ENCODE measurements at regions not wholly inside any gene's neighbourhood (a gene's known extent, or its start where the extent isn't known, plus 50 kb on each side); places are given as distances from the start of the nearest gene placed in this dataset.

DNA sequence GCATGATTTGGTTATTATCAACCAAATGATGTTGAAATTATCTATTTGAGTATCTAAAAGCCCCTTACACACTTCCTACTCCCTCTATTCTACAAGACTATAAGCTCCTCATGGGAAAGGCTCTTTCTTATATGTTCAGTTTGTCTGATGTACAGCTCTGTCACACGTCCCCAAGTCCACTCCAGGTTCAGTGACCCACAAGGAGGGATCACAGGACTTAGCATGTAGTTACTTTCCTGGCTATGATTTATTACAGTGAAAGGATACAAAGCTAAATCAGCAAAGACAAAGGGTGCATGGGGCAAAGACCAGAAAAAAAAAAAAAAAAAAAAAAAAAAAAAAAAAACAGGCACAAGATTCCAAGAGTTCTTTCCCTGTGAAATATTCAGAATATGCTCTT is 125.6 kb upstream of the TMEM106B start:
- no peak for DNase-seq

DNA sequence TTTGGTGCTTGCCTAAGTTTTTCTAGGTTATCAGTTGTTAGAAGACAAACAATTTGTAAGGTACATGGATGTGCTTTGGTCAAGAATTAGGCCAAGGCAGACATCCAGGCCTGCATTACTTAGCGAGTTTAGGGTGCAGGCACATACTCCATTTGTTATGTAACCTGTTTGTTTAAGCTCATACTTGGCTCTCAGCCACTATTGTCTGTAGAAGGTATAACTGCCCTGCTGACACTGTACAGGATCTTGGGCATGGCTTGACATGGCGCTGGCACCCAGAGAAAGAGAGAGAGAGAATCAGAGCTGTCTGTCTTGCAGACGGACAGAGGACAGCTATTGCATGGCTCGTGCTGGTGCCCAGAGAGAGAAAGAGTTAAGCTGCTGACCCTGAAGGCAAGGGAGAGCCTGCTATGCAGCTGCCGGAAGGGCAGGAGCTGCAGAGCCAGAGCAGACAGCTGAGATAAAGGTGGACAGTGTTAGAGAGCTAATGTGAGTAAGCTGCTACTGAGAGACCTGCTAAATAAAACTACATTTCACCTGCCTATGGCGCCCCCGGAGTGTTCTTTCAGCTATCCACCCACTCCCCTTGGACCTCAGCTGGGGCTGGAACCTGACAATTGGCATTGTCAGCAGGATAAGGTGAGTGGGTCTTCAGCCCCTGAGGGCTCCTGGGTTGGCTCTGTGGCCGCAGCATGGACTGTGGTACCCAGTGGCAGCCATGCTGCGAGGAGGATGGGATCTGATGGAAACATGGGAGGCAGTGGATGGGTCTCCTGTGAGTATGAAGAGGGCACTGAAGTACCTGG is 120.9 kb upstream of the TMEM106B start:
- DNase-seq: no peak

DNA sequence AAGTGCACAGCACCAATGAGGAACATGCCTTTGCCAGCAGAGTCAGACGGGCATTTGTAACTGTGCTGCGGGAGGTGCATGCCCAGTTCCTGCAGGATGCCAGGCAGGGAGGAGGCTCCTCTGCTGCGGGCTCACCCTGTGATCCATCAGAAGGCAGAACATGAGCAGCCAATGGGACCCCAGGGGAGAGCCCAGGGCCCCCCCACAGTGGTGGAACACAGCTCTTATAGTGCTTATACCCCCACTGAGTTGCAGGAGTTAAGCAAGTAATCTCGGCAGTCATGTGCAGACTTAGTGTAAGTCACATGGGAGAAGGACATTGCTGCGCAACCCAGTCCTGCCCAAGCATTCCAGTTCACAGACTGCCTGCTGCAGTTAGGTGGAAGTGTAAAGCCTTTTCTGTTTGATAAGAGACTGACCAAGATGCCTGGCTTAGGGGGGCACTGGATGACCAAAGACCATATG is 120.3 kb upstream of the TMEM106B start:
- no peak for DNase-seq

DNA sequence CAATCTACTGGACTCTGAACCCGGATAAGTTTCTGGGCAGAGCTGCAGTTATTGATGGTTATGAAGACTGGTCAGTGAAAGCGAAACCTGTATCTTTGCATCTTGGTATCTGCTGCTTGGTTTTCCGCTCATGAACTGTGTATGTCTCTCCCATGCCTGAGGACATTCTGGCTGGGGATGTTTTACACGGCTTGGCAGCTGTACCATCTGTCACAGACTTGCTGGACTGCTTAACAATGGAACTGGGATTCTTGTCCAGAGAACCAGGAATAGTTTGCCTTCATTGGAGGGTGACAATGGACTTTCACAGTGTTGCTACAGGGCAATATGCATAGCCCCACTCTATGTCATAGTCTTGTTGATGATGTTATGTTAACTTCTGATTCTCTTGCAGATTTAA is 119.9 kb upstream of the TMEM106B start:
- DNase-seq: no peak

DNA sequence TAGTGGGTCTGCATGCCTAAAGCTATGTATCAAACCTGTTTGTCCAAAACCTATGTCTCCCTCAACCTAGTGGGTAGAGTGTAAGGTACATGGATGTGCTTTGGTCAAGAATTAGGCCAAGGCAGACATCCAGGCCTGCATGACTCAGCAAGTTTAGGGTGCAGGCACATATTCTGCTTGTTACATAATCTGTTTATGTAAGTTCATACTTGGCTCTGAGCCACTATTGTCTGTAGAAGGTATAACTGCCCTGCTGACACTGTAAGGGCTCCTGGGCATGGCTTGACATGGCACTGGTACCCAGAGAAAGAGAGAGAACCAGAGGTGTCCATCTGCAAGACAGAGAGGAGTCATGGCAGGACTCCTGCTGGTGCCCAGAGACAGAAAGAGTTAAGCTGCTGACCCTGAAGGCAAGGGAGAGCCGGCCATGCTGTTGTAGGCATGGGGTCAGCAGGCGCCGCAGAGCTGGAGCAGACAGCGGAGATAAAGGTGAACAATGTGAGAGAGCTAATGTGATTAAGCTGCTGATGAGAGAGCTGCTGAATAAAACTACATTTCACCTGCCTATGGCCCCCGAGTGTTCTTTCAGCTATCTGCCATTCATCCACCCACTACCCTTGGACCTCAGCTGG is 118.5 kb upstream of the TMEM106B start:
- DNase-seq: no peak

DNA sequence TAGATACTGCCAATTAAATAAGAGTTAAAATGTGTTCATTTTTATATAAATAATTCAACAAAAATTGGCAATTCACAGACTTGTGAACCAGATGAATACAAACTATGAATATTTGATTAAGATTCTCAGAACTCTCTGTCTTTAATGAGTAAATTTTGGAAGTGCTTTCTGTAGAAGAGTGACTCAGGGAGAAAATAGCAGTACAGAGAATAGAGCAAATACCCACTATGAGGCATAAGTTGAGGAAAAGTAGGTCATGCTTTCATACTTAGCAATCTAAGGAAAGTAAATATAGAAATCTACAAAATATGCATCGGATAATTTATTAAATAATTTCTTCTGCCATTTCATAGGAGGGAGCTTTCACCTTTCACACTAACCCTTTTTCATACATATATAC is 117.7 kb upstream of the TMEM106B start:
- DNase-seq: no peak

DNA sequence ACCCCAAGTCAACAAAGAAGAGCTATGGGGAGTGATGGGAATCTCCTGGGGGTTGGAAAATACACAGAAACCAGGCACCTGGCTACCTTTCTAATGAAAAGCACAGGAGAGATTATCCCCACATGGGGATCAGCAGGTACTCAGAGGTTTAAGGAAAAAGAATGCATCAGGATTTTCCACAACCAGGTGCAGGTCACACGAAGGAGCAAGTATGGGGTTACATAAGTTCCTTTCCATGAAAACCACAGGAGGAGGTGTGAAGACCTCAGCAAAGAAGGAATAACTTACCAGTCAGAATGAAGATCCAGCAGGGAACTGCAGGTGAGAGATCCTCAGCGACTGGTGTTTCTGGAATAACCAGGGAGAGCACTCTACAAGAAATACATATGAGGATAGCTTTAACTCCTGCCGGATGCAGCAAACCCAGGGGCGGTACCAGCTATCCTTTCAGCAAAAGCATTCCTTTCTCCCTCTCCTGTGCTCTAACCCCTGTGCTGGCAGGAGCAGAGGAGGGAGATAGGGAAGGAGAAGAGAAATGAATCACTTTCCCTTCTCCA is 116.7 kb upstream of the TMEM106B start:
- no peak for DNase-seq

DNA sequence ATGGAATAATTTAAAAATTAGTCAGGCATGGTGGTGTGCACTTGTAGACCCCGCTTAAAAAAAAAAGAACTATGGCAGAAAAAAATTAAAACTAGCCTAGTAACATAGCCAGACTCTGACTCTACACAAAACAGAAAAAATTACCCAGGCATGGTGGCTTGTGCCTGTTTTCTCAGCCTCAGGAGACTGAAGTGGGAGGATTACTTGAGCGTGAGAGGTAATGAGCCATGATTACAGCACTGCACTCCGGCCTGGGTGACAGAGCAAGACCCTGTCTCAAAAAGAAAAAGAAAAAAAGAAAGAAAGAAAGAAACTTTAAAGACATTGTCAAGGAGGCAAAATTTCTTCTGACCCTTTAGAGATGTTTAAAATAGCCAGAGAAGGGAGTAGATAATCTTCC is 109.0 kb upstream of the TMEM106B start:
- no peak for DNase-seq

DNA sequence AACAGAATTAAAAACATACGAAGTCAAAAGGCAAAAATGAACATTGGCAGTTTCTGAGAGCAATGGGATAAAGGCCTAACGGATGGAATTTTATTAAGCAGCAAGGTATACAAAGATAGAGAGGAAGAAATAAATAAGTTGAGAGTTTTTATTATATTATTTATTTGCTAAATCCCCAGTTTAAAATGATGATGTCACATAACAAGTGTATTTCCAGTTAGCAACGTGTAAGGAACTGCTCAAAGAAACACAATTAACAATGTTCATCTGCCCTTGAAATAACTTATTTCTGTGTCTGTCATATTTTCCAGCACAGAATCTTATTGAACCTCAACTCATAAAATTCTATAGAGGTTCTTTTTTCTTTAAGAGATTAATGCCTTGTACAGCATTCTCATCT is 108.6 kb upstream of the TMEM106B start:
- DNase-seq: no peak

DNA sequence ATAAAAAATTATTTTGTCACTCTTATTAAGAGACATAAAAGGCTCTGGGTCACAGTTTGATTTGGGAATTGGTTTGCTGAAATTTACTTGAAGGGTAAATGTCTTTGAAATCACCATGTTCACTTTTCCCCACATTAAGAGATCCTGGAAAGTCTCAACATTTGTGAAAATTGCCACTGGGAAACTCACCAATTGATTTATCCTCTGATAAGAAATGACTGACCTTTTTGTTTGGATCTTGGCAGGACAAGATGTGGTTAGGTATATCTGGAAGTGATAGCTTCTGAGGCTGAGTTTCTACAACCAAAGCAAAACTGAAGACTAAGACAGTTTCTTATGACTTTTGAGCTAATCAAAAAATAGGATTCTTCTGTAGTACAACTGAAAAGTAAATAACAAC is 107.1 kb upstream of the TMEM106B start:
- no peak for DNase-seq

DNA sequence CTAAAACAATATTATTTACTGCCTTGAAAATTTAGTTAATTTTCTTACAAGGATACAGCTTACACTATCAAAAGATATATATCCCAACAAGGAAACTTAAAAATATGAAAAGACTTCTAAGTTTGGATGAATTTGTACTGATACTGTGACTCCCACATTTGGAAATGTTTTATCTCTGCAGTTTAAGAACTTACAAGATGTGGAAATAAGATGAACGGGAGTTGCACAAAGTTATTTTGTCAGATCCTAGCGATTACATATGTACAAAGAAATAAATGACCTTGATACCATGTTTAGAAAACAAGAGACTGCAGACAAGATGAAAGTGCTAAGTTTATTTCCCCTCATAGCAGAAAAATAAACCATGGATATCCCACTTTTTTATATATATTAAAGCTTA is 103.7 kb upstream of the TMEM106B start:
- no peak for DNase-seq

DNA sequence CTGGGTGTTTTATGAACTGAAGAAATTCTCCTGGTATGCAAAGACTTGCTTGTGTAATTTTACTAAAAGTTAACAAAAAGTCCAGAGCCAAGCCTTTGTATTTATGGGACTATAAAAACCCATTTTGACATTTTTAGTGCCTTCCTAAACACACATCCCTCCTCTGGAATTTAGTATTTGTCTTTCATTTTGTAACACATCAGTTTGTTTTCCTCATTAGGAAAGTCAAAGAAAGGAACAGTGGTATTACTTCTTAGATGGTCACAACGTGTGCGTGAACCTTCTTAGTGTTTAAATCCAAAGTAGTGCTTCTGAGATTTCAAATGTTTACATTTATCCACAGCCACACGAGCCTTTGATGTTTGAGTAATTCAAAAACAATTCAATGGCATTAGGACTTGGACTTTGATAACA is 103.2 kb upstream of the TMEM106B start:
- DNase-seq: no peak

DNA sequence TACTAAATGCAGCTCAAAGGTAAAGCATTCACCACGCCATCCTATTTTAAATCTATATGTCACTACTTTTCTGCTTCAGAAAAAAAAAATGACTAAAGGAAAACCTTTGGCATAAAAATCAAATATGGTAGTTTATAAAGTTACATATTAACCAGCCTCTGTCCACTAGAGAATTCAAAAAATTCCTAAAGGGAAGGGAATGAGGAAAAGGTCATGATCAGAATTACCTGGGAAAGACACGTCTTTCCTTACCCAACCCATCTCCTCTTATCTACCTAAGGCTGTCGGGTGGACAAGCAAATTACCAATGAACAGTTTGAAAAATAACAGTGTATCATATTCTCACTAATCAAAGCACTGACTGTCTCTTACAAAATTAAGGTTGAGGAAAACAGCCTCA is 100.7 kb upstream of the TMEM106B start:
- DNase-seq: no peak

DNA sequence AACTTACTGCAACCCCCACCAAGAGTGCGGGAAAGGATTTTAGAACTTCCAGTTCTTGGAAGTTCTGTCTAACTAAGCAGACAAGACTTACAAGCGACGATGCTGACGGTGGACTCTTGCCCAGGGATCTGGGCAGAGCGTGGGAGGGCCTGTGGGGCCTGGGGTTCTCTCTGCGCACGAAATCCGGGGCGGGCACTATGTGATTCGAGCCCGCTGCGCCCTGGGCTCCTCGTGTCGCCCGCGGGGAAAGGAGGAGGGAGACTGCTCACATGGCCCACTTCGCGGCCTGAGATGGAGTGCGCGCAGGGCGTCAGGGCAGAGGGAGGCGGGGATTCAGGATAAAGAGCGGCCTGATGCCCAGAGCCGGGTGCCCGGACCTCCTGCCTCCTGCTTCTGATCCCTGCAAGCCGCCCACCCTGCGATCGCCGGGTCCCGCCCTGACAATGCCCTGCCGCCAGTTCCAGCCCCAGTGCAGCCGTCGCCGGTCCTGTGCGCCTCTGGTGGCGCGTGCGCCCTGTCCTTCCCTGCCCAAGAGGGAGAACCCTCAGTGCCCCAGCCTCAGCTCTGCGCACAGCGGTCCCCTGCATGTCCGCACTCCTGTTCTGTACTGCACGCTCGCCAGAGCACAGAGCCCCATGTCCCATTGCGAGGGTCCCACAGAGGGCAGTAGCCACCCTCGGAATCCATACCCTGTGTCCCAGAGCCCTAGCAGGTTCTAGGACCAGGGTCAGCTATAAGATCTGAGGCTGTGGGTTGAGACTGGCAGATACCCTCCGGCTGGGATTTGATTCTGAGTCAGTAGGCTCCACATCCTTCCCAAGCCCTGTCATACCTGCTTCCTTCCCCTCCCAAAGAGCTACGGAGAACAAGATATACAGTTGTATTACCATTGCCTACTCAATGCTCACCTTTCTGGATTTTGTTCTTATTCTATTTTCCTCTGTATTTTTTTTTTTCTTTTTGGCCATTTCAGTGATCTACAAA is 99.4 kb upstream of the TMEM106B start:
- DNase-seq: no peak

DNA sequence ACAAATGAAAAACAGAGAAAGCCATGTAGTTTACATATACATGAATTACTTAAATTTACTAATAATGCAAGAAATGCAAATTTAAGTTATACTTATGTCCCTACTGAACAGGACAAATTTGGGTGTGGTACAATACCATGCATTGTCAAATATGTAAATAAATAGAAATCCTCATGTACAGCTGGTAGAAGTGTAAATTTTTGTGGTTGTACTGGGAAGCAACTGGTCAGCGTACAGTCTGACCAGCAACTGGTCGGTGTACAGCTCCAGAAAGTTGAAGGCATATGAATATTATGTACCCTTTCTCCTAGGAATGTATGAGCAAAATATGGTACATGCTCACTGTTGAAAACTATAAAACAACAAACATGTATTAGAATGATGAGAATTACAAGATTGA is 93.9 kb upstream of the TMEM106B start:
- DNase-seq: no peak

DNA sequence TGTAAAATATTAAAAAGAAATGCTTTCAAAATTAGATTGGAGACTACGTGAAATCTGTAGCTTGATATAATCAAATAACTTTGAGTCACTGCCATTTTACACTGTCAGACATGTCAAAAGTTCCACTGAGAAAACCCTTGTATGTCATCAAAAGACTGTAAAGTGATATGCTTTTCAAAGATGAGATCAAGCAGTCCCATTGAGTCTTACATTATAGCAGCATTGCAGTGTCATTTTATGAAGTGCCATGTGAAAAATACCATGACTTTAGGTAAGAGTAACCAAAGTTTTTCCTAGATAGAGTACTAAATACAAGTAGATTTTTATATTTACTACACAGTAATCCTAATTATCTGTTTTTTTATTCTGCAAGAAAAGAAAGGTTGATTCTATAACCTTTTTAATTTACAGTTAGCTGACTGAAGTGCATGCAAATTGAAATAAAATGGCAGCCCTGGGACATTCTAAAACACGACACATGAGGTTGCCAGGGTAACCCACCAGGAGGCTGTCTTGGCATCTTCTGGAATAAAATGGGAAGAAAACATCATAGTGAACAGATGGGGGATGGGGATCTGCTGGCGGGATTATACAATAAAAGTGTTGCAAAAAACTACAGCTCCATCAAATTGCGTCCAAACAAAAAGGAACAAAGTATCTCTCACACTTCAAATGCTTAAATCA is 91.3 kb upstream of the TMEM106B start:
- DNase-seq: no peak

DNA sequence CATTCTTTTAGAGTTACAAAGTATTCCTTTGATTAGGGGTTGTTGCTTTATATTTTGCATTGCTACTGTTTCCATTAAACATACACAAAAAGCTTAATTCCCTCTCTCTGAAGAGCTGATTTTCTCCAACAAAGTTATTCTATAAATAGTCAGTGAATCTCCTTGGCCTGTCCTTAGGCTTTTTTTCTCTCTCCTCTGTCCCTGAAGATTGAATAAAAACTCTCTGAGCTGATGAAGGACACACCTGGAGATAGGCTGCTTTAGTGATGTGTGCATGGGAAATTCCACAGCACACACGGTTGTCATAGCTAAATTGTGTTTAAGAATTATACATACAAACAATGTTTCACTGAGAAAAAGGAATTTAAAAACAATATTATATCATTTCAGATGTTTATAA is 90.5 kb upstream of the TMEM106B start:
- no peak for DNase-seq

DNA sequence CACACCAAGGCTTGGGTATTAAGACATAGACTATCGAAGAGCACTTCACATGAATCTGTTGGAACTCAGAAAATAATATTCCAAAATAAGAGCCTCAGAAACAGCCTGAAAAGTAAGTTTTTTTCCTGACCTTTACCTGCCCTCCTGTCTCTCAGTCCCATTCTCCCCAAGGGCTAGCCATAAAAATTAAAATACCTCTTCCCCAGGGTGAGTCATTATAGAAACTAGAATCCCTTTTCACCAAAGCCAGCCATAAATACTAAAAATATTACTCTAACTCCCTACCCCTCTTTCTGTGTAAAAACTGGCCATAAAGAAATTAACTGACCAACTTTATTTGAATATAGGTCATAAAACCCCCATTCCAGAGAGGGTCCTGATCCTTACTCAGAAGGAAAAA is 87.9 kb upstream of the TMEM106B start:
- no peak for DNase-seq

DNA sequence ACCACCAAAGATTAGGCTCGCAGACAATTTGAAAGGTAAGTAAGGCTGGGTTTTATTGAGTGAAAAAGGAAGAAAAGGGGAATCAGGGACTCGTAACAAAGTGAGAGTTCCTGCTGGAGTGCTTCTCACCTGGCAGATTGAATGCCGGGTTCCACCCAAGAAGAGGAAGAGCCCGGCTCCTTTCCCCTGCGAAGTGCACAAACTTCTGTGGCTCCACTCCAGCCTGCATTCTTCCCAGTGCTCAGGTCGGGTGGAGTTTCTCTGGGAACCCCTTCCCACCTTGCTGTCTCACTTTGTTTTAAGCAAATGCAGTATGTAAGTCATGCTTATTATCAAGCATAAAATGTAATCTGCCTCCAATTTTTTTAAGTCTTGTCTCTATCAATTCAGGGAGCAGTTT is 87.1 kb upstream of the TMEM106B start:
- DNase-seq: no peak

DNA sequence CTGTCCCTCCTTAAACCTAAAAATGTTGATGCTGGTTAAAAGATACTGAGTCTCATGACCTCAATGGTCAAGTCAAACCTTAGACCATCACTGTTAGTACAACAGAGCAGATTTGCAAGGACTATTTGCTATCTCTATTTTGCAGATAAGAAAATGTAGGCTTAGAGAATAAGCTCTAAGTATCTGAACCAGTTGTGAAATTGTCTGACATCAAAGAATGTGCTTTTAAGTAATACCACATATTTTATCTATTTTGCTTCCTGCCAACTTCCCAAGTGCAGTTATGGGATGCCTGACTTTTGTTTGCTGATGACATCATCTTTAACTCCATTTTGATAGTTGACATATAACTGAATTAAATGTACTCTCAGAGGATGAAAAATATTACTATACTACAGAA is 83.6 kb upstream of the TMEM106B start:
- DNase-seq: no peak

DNA sequence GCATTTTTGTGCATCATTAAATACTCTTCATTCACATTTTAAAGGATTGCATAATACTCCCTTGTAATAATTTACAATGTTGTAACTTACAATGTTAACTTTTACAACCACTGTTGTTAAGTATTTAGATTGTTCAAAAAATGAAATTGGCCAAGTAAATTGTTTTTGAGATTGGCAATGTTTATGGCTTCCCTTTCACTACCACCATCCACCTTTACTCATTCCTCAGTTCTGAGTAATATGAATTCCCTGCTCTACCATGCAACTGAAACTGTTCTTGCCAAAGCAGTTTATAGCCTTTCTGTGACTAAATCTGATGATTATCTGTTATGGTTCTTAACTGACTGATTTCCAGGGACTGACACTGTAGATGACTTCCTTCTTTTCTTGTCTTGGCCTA is 80.5 kb upstream of the TMEM106B start:
- no peak for DNase-seq

DNA sequence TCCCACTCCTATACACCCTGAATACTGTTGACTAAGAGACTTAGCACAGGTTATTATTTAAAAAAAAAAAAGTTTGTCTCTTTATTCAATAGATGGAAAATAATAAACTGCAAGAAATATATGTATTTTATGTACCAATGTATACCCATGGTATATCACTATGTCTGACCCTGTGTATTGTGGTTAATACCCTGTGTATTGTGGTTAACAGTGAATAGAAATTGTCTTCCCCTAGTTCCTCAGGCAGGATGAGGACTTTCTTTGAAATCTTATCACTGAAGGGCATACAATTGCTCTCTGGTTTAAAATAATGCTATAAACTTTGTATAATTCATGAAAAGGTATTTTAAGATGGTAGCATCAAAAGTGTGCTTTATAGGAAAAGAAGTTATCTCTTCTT is 80.0 kb upstream of the TMEM106B start:
- no peak for DNase-seq

All from occipital lobe (tissue), 1 donor.